ENCODE measurements at regions not wholly inside any gene's neighbourhood (a gene's known extent, or its start where the extent isn't known, plus 50 kb on each side); places are given as distances from the start of the nearest gene placed in this dataset.
"Not testable (repeated sequence)": the region's sequence is repeated elsewhere in the genome, so short reads cannot be mapped to it uniquely, and the experiment has no call there.

GRCh38 chr4:134505511-134505910 is 303.9 kb upstream of the PABPC4L start:
- DNase-seq: no peak
- H3K27me3 Mint-ChIP-seq: no peaks in the 10 kb centered on the region
- POLR2A ChIA-PET: no interaction called here
- H3K4me1 Mint-ChIP-seq (ENCODE audit: low read depth): no peaks in the 10 kb centered on the region
- no peak overlapping the region for H3K4me3 Mint-ChIP-seq
- intact Hi-C loops (cut with micrococcal nuclease): no loop called here
- H3K27ac Mint-ChIP-seq: no peak overlapping the region
- ATAC-seq: no peak
- peaks cover 4% of the 10 kb centered on the region for H3K9me3 Mint-ChIP-seq
- no peak for TF ChIP-seq CTCF (IDR thresholded peaks at IDR 0.05)
- CTCF ChIA-PET: no interaction called here
- no peaks in the 10 kb centered on the region for H3K36me3 Mint-ChIP-seq (ENCODE audit: low read depth)

GRCh38 chr4:134501973-134502643 is 300.5 kb upstream of the PABPC4L start:
- Mint-ChIP-seq H3K9me3 (peaks cover 3% of the 10 kb centered on the region), H3K27ac (no peak overlapping the region), H3K27me3 (no peaks in the 10 kb centered on the region), H3K4me1 (ENCODE audit: low read depth) (no peaks in the 10 kb centered on the region), H3K4me3 (no peak overlapping the region), H3K36me3 (ENCODE audit: low read depth) (no peaks in the 10 kb centered on the region)
- TF ChIP-seq CTCF (IDR thresholded peaks at IDR 0.05): no peak
- ATAC-seq (no peak), DNase-seq (no peak)
- ChIA-PET CTCF (no interaction called here), POLR2A (interaction anchor here (0.5 kb wide), 1 partner anchor 223 kb away, joined by 3 read pairs; no protein-coding TSS in a partner anchor)
- intact Hi-C loops (cut with micrococcal nuclease): no loop called here

- H3K4me3 Mint-ChIP-seq; POLR2A ChIA-PET; H3K27me3 Mint-ChIP-seq; H3K27ac Mint-ChIP-seq; H3K36me3 Mint-ChIP-seq (ENCODE audit: low read depth); H3K4me1 Mint-ChIP-seq (ENCODE audit: low read depth); ATAC-seq; intact Hi-C loops (cut with micrococcal nuclease); DNase-seq; CTCF ChIA-PET; H3K9me3 Mint-ChIP-seq: not testable (repeated sequence)
Observed at GRCh38 chr4:134501488-134501887, 299.9 kb upstream of the PABPC4L start.

GRCh38 chr4:134499074-134499473 is 297.5 kb upstream of the PABPC4L start:
- no peak overlapping the region for H3K27ac Mint-ChIP-seq
- H3K27me3 Mint-ChIP-seq: no peaks in the 10 kb centered on the region
- no peak for TF ChIP-seq CTCF (IDR thresholded peaks at IDR 0.05)
- POLR2A ChIA-PET: no interaction called here
- intact Hi-C loops (cut with micrococcal nuclease): no loop called here
- no peaks in the 10 kb centered on the region for H3K4me1 Mint-ChIP-seq (ENCODE audit: low read depth)
- H3K36me3 Mint-ChIP-seq (ENCODE audit: low read depth): no peaks in the 10 kb centered on the region
- H3K4me3 Mint-ChIP-seq: no peak overlapping the region
- no peak for DNase-seq
- CTCF ChIA-PET: no interaction called here
- no peak for ATAC-seq
- peaks cover 8% of the 10 kb centered on the region for H3K9me3 Mint-ChIP-seq

GRCh38 chr4:134490863-134491262 is 289.3 kb upstream of the PABPC4L start:
- Mint-ChIP-seq H3K27me3 (no peaks in the 10 kb centered on the region), H3K9me3 (peaks cover 10% of the 10 kb centered on the region), H3K27ac (no peak overlapping the region), H3K4me3 (no peak overlapping the region), H3K4me1 (ENCODE audit: low read depth) (no peaks in the 10 kb centered on the region), H3K36me3 (ENCODE audit: low read depth) (no peaks in the 10 kb centered on the region)
- ChIA-PET POLR2A (no interaction called here), CTCF (no interaction called here)
- TF ChIP-seq CTCF (IDR thresholded peaks at IDR 0.05): no peak
- ATAC-seq: no peak
- intact Hi-C loops (cut with micrococcal nuclease): no loop called here
- no peak for DNase-seq

- DNase-seq; H3K9me3 Mint-ChIP-seq; ATAC-seq; H3K27me3 Mint-ChIP-seq; H3K27ac Mint-ChIP-seq; H3K36me3 Mint-ChIP-seq (ENCODE audit: low read depth); H3K4me1 Mint-ChIP-seq (ENCODE audit: low read depth); H3K4me3 Mint-ChIP-seq; POLR2A ChIA-PET; CTCF ChIA-PET; intact Hi-C loops (cut with micrococcal nuclease): not testable (repeated sequence)
Observed at GRCh38 chr4:134483514-134483913, 281.9 kb upstream of the PABPC4L start.

Measured in activated CD8-positive, alpha-beta T cell treated with anti-CD3 and anti-CD28 coated beads for 36 hours (primary cell).